IMR-90 (cell line): ENCODE measurements at regions not wholly inside any gene's neighbourhood (a gene's known extent, or its start where the extent isn't known, plus 50 kb on each side); places are given as distances from the start of the nearest gene placed in this dataset.

Source experiments
- ATAC-seq: fragments of 200-7000 bp; cut with Tn5 transposase; 2 replicates; pipeline ENCODE4 v1.9.1; 2020; ENCODE audit warnings: low read depth, mild to moderate bottlenecking, moderate library complexity
- BruUV-seq: library from RNA; stranded (reverse); fragments of 400-500 nt; replicated peaks from 2 replicates; lab custom pipeline; 2021; lab: Mats Ljungman, UMichigan
- CTCF ChIA-PET: fragments of 300-600 bp; formaldehyde crosslinking; extraction: SDS; loops from one replicate; lab custom pipeline; 2021; ENCODE audit warnings: antibody characterized with exemption; lab: Yijun Ruan, JAX
- POLR2A ChIA-PET: fragments of 300-600 bp; sonication (Branson Sonifier 250); formaldehyde crosslinking; loops from one replicate; lab custom pipeline; 2022; ENCODE audit warnings: antibody characterized with exemption; ENCODE audit not compliant: unreplicated experiment; lab: Charles Lee
- DNase-seq: peaks from one replicate; pipeline ENCODE4 v3.0.0; 2013
- H2AFZ ChIP-seq: replicated peaks from 2 replicates; pipeline ENCODE3; 2013; ENCODE audit warnings: low read length, mild to moderate bottlenecking; ENCODE audit not compliant: poor library complexity
- H2AK5ac ChIP-seq: 2 replicates; pipeline ENCODE4 v1.6.1; 2013; ENCODE audit warnings: low read depth, low read length, inconsistent platforms
- H2AK9ac ChIP-seq: replicated peaks from 2 replicates; pipeline ENCODE3; 2013; ENCODE audit warnings: mild to moderate bottlenecking, low read depth, low read length, moderate library complexity; ENCODE audit not compliant: poor library complexity
- H2BK120ac ChIP-seq: 2 replicates; pipeline ENCODE4 v1.6.1; 2013; ENCODE audit warnings: low read depth, low read length, inconsistent platforms
- H2BK15ac ChIP-seq: 3 replicates; pipeline ENCODE4 v1.6.1; 2013; ENCODE audit warnings: low read depth, low read length, inconsistent platforms
- H2BK20ac ChIP-seq: 2 replicates; pipeline ENCODE4 v1.6.1; 2013; ENCODE audit warnings: low read depth, mild to moderate bottlenecking, inconsistent platforms, low read length, moderate library complexity
- H2BK5ac ChIP-seq: 2 replicates; pipeline ENCODE4 v1.6.1; 2013; ENCODE audit warnings: mild to moderate bottlenecking, low read depth, low read length, inconsistent platforms; ENCODE audit not compliant: poor library complexity, severe bottlenecking
- H3K14ac ChIP-seq: replicated peaks from 2 replicates; pipeline ENCODE4 v1.6.1; 2013; ENCODE audit warnings: low read depth, low read length, inconsistent platforms
- H3K18ac ChIP-seq: 2 replicates; pipeline ENCODE4 v1.6.1; 2013; ENCODE audit warnings: low read depth, low read length, control low read depth
- H3K23ac ChIP-seq: 2 replicates; pipeline ENCODE4 v1.6.1; 2013; ENCODE audit warnings: low read depth, low read length, inconsistent platforms
- H3K27ac ChIP-seq: 2 replicates; pipeline ENCODE4 v1.5.1; 2013; ENCODE audit warnings: mild to moderate bottlenecking, control low read depth, low read length; ENCODE audit not compliant: insufficient read depth
- H3K27me3 ChIP-seq: 2 replicates; pipeline ENCODE4 v1.6.1; 2013; ENCODE audit warnings: low read length; ENCODE audit not compliant: control insufficient read depth, insufficient read depth
- H3K36me3 ChIP-seq: 2 replicates; pipeline ENCODE4 v1.6.1; 2013; ENCODE audit warnings: low read length, mixed read lengths; ENCODE audit not compliant: control insufficient read depth, insufficient read depth
- H3K4ac ChIP-seq: 2 replicates; pipeline ENCODE4 v1.6.1; 2013; ENCODE audit warnings: low read depth, low read length, inconsistent platforms
- H3K4me1 ChIP-seq: 2 replicates; pipeline ENCODE4 v1.6.1; 2013; ENCODE audit warnings: low read length, mixed read lengths; ENCODE audit not compliant: control insufficient read depth, insufficient read depth
- H3K4me2 ChIP-seq: 2 replicates; pipeline ENCODE4 v1.6.1; 2013; ENCODE audit warnings: low read depth, mild to moderate bottlenecking, control low read depth, low read length, moderate library complexity
- H3K4me3 ChIP-seq: 2 replicates; pipeline ENCODE4 v1.5.1; 2013; ENCODE audit warnings: low read depth, mild to moderate bottlenecking, control low read depth, low read length, moderate library complexity; ENCODE audit not compliant: insufficient read depth
- H3K56ac ChIP-seq: 2 replicates; pipeline ENCODE4 v1.6.1; 2013; ENCODE audit warnings: low read length, inconsistent platforms; ENCODE audit not compliant: insufficient read depth; ENCODE audit errors: extremely low read depth
- H3K79me1 ChIP-seq, 2 experiments: 2 replicates each; pipeline ENCODE4 v1.6.1; 2013; ENCODE audit warnings: low read length in 2 of 2, inconsistent platforms in 1 of 2, low read depth in 1 of 2
- H3K9ac ChIP-seq: 2 replicates; pipeline ENCODE4 v1.6.1; 2013; ENCODE audit warnings: low read depth, low read length, control low read depth
- H3K9me1 ChIP-seq: 2 replicates; pipeline ENCODE4 v1.6.1; 2013; ENCODE audit warnings: low read length, inconsistent platforms; ENCODE audit not compliant: insufficient read depth
- H3K9me3 ChIP-seq: 2 replicates; pipeline ENCODE4 v1.6.1; 2013; ENCODE audit warnings: low read length; ENCODE audit not compliant: control insufficient read depth, insufficient read depth
- H4K20me1 ChIP-seq: 2 replicates; pipeline ENCODE4 v1.6.1; 2013; ENCODE audit warnings: low read length, inconsistent platforms; ENCODE audit not compliant: insufficient read depth
- H4K5ac ChIP-seq: 2 replicates; pipeline ENCODE4 v1.6.1; 2013; ENCODE audit warnings: mild to moderate bottlenecking, low read depth, low read length, control low read depth
- H4K8ac ChIP-seq, 2 experiments: 2 replicates each; pipeline ENCODE4 v1.6.1; 2013; ENCODE audit warnings: low read depth in 2 of 2, low read length in 2 of 2, control low read depth in 1 of 2, inconsistent platforms in 1 of 2
- H4K91ac ChIP-seq: 2 replicates; pipeline ENCODE4 v1.6.1; 2013; ENCODE audit warnings: low read depth, low read length, inconsistent platforms; ENCODE audit not compliant: insufficient read depth
- BHLHE40 ChIP-seq: fragments of 150-350 bp; IDR thresholded peaks from 2 replicates; pipeline ENCODE4 v1.6.1; 2016; ENCODE audit warnings: mild to moderate bottlenecking, low read depth, low read length
- CEBPB ChIP-seq: IDR thresholded peaks from 2 replicates; pipeline ENCODE4 v1.6.1; 2012; ENCODE audit warnings: low read depth, low read length, improper control_type of control experiment
- CHD1 ChIP-seq: IDR thresholded peaks from 2 replicates; pipeline ENCODE4 v1.6.1; 2012; ENCODE audit warnings: low read depth, low read length, improper control_type of control experiment
- FOS ChIP-seq: fragments of 150-350 bp; IDR thresholded peaks from 2 replicates; pipeline ENCODE4 v1.6.1; 2016; ENCODE audit warnings: low read depth, low read length
- MAFK ChIP-seq: IDR thresholded peaks from 2 replicates; pipeline ENCODE4 v1.6.1; 2012; ENCODE audit warnings: low read depth, low read length, improper control_type of control experiment
- MAZ ChIP-seq: IDR thresholded peaks from 2 replicates; pipeline ENCODE4 v1.6.1; 2012; ENCODE audit warnings: low read depth, mild to moderate bottlenecking, low read length, improper control_type of control experiment, moderate library complexity, borderline replicate concordance
- MXI1 ChIP-seq: IDR thresholded peaks from 2 replicates; pipeline ENCODE4 v1.6.1; 2012; ENCODE audit warnings: low read depth, mild to moderate bottlenecking, low read length, moderate library complexity, borderline replicate concordance
- NFE2L2 ChIP-seq: fragments of 150-350 bp; IDR thresholded peaks from 2 replicates; pipeline ENCODE4 v1.6.1; 2016; ENCODE audit warnings: low read depth, mild to moderate bottlenecking, low read length
- POLR2A ChIP-seq: IDR thresholded peaks from 2 replicates; pipeline ENCODE4 v1.6.1; 2012; ENCODE audit warnings: mild to moderate bottlenecking, low read depth, low read length
- RAD21 ChIP-seq: IDR thresholded peaks from 2 replicates; pipeline ENCODE4 v1.6.1; 2012; ENCODE audit warnings: low read length, improper control_type of control experiment
- RCOR1 ChIP-seq: IDR thresholded peaks from 2 replicates; pipeline ENCODE4 v1.6.1; 2012; ENCODE audit warnings: mild to moderate bottlenecking, low read length, improper control_type of control experiment; ENCODE audit not compliant: insufficient replicate concordance
- RFX5 ChIP-seq: IDR thresholded peaks from 2 replicates; pipeline ENCODE4 v1.8.0; 2012; ENCODE audit warnings: low read depth, mild to moderate bottlenecking, low read length, moderate library complexity
- SMC3 ChIP-seq: fragments of 150-350 bp; IDR thresholded peaks from 2 replicates; pipeline ENCODE4 v1.6.1; 2016; ENCODE audit warnings: low read depth, mild to moderate bottlenecking, antibody characterized with exemption, low read length, moderate library complexity
- WGBS, 2 experiments: methylation state at CpG; one replicate each; pipeline versions ENCODE4 v1.1.5 to v1.1.7; 2013; ENCODE audit warnings: missing lambda C conversion rate in 2 of 2; ENCODE audit not compliant: insufficient read length in 1 of 2; ENCODE audit errors: extremely low coverage in 2 of 2; 5-methylcytosine and 5-hydroxymethylcytosine counted together
- dilution Hi-C: fragments of 300-500 bp; cut with HindIII; formaldehyde crosslinking; loops from one replicate; pipeline ENCODE4 v1.14.3; 2018; ENCODE audit warnings: low sequenced_read_pairs; ENCODE audit not compliant: unreplicated experiment
- in situ Hi-C: fragments of 300-500 bp; cut with MboI; formaldehyde crosslinking; loops from 3 replicates; pipeline ENCODE4 v1.14.3; 2019; ENCODE audit warnings: low sequenced_read_pairs, inconsistent platforms, mixed read lengths
- intact Hi-C: fragments of 100-400 bp; cut with micrococcal nuclease; formaldehyde crosslinking; loops from 2 replicates; pipeline ENCODE4 v1.10.0; 2022
- TF ChIP-seq, protein P1 (sequence below): fragments of 150-350 bp; IDR thresholded peaks from 2 replicates; pipeline ENCODE4 v1.6.1; 2016; ENCODE audit warnings: low read depth, mild to moderate bottlenecking, low read length, moderate library complexity, borderline replicate concordance
- TF ChIP-seq, protein P2 (sequence below): conservative IDR thresholded peaks from 2 replicates; pipeline ENCODE4 v1.5.1; 2012; ENCODE audit warnings: mild to moderate bottlenecking, low read depth, low read length, improper control_type of control experiment
- TF ChIP-seq, protein P3 (sequence below): fragments of 150-350 bp; IDR thresholded peaks from 2 replicates; pipeline ENCODE4 v1.6.1; 2017; ENCODE audit warnings: mild to moderate bottlenecking, antibody characterized with exemption, low read length, low read depth

DNA sequence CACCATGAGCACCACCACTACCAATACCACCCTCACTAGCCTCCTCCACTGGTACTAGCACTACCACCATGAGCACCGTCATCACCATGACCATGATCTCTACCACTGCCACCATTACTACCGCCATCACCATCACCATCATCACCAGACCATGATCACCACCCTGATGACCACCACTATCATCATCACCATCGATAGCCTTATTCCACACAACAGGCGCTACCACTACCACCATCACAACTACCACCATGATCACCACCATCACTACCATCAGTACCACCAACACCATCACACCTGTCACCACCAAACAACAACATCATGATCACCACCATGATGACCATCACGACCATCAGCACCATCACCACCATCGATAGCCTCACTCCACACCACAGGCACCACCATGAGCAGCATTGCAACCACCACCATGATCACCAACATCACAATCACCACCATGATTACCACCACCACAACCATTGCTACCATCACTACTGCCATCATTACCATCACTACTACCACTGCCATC is 56.6 kb upstream of the CASZ1 start:
- H3K4me1 ChIP-seq = no peaks in the 10 kb centered on the region
- H3K36me3 ChIP-seq = no peaks in the 10 kb centered on the region
- no peak overlapping the region for H3K4me2 ChIP-seq
- H2BK20ac ChIP-seq = no peak overlapping the region
- no peaks in the 10 kb centered on the region for H4K20me1 ChIP-seq
- no peak overlapping the region for H3K18ac ChIP-seq
- no peak overlapping the region for H2BK120ac ChIP-seq
- ChIA-PET POLR2A (no interaction called here), CTCF (no interaction called here)
- no peak overlapping the region for H2BK5ac ChIP-seq
- no peak overlapping the region for H3K4ac ChIP-seq
- no peak overlapping the region for H3K14ac ChIP-seq
- DNase-seq = no peak
- H3K9me1 ChIP-seq = peaks cover 6% of the 10 kb centered on the region; the same call in 1 of the 2 replicates
- in situ Hi-C loops = no loop called here
- H4K8ac ChIP-seq = no peak overlapping the region
- no peak for ATAC-seq
- H3K4me3 ChIP-seq = no peak overlapping the region
- H2BK15ac ChIP-seq = no peak overlapping the region
- no peaks in the 10 kb centered on the region for H3K79me1 ChIP-seq
- peaks cover 35% of the 10 kb centered on the region for H3K27me3 ChIP-seq
- no peak for TF ChIP-seq RAD21
- no peak for TF ChIP-seq CHD1
- no peak for TF ChIP-seq RCOR1
- no peak for TF ChIP-seq NFE2L2
- TF ChIP-seq, protein P1, sequence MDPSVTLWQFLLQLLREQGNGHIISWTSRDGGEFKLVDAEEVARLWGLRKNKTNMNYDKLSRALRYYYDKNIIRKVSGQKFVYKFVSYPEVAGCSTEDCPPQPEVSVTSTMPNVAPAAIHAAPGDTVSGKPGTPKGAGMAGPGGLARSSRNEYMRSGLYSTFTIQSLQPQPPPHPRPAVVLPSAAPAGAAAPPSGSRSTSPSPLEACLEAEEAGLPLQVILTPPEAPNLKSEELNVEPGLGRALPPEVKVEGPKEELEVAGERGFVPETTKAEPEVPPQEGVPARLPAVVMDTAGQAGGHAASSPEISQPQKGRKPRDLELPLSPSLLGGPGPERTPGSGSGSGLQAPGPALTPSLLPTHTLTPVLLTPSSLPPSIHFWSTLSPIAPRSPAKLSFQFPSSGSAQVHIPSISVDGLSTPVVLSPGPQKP = no peak
- no peak for TF ChIP-seq BHLHE40
- no peak for TF ChIP-seq RFX5
- no peak for TF ChIP-seq FOS
- no peak for TF ChIP-seq MAFK
- no peak for TF ChIP-seq MAZ
- TF ChIP-seq, protein P2, sequence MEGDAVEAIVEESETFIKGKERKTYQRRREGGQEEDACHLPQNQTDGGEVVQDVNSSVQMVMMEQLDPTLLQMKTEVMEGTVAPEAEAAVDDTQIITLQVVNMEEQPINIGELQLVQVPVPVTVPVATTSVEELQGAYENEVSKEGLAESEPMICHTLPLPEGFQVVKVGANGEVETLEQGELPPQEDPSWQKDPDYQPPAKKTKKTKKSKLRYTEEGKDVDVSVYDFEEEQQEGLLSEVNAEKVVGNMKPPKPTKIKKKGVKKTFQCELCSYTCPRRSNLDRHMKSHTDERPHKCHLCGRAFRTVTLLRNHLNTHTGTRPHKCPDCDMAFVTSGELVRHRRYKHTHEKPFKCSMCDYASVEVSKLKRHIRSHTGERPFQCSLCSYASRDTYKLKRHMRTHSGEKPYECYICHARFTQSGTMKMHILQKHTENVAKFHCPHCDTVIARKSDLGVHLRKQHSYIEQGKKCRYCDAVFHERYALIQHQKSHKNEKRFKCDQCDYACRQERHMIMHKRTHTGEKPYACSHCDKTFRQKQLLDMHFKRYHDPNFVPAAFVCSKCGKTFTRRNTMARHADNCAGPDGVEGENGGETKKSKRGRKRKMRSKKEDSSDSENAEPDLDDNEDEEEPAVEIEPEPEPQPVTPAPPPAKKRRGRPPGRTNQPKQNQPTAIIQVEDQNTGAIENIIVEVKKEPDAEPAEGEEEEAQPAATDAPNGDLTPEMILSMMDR = no peak
- no peak for TF ChIP-seq CEBPB
- TF ChIP-seq, protein P3, sequence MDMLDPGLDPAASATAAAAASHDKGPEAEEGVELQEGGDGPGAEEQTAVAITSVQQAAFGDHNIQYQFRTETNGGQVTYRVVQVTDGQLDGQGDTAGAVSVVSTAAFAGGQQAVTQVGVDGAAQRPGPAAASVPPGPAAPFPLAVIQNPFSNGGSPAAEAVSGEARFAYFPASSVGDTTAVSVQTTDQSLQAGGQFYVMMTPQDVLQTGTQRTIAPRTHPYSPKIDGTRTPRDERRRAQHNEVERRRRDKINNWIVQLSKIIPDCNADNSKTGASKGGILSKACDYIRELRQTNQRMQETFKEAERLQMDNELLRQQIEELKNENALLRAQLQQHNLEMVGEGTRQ = no peak
- no peak for TF ChIP-seq MXI1
- TF ChIP-seq POLR2A = no peak
- TF ChIP-seq SMC3 = no peak
- H3K56ac ChIP-seq = no peak overlapping the region
- H2AK9ac ChIP-seq = no peak overlapping the region
- H2AFZ ChIP-seq = no peak overlapping the region
- dilution Hi-C loops = no loop called here
- no peak overlapping the region for H3K27ac ChIP-seq
- intact Hi-C loops = no loop called here
- H4K91ac ChIP-seq = no peak overlapping the region
- no TSS peak for BruUV-seq
- peaks cover 4% of the 10 kb centered on the region for H3K9me3 ChIP-seq
- H4K5ac ChIP-seq = no peak overlapping the region
- 68% methylated on average over 6 of the region's 6 CpGs; no CpG with 5 or more reads in 1 of the 2 experiments for WGBS, 2 experiments
- no peak overlapping the region for H3K23ac ChIP-seq
- H3K9ac ChIP-seq = no peak overlapping the region
- no peak overlapping the region for H2AK5ac ChIP-seq
